ENCODE measurements at regions not wholly inside any gene's neighbourhood (a gene's known extent, or its start where the extent isn't known, plus 50 kb on each side); places are given as distances from the start of the nearest gene placed in this dataset.
"Not testable (repeated sequence)": the region's sequence is repeated elsewhere in the genome, so short reads cannot be mapped to it uniquely, and the experiment has no call there.

GRCh38 chr6:27770724-27771123, 141.5 kb downstream of the OR2B2 start:
- no peak for DNase-seq

- no peak for DNase-seq
Observed at GRCh38 chr6:27768556-27768955, 143.6 kb downstream of the OR2B2 start.

GRCh38 chr6:27767851-27768250, 144.3 kb downstream of the OR2B2 start:
- DNase-seq = no peak

GRCh38 chr6:27766405-27766804, 145.8 kb downstream of the OR2B2 start:
- DNase-seq = no peak

- no peak for DNase-seq
Observed at GRCh38 chr6:27765028-27765590, 147.1 kb downstream of the OR2B2 start.

GRCh38 chr6:27761391-27761790, 150.8 kb downstream of the OR2B2 start:
- DNase-seq = no peak

GRCh38 chr6:27760464-27760863, 151.7 kb downstream of the OR2B2 start:
- no peak for DNase-seq

- DNase-seq = no peak
Observed at GRCh38 chr6:27759930-27760329, 152.3 kb downstream of the OR2B2 start.

GRCh38 chr6:27758491-27758890, 153.7 kb downstream of the OR2B2 start:
- no peak for DNase-seq

- peak; percentile 18 for DNase-seq
Observed at GRCh38 chr6:27757307-27757706, 154.9 kb downstream of the OR2B2 start.

- no peak for DNase-seq
Observed at GRCh38 chr6:27755768-27756167, 156.4 kb downstream of the OR2B2 start.

- DNase-seq = no peak
Observed at GRCh38 chr6:27754408-27754782, 157.8 kb downstream of the OR2B2 start.

GRCh38 chr6:27753668-27754407, 158.4 kb downstream of the OR2B2 start:
- DNase-seq = peak; percentile 72

- peak; percentile 65 for DNase-seq
Observed at GRCh38 chr6:27752038-27752885, 159.9 kb downstream of the OR2B2 start.

- DNase-seq = no peak
Observed at GRCh38 chr6:27748661-27749060, 163.5 kb downstream of the OR2B2 start.

- no peak for DNase-seq
Observed at GRCh38 chr6:27747637-27748036, 164.6 kb downstream of the OR2B2 start.

- not testable (repeated sequence) for DNase-seq
Observed at GRCh38 chr6:27746860-27747259, 165.3 kb downstream of the OR2B2 start.

- DNase-seq = no peak
Observed at GRCh38 chr6:27743787-27744186, 168.4 kb downstream of the OR2B2 start.

- DNase-seq = no peak
Observed at GRCh38 chr6:27742833-27743573, 169.2 kb downstream of the OR2B2 start.

- DNase-seq = not testable (repeated sequence)
Observed at GRCh38 chr6:27739902-27740301, 172.3 kb downstream of the OR2B2 start.

- no peak for DNase-seq
Observed at GRCh38 chr6:27736686-27737085, 175.5 kb downstream of the OR2B2 start.

- no peak for DNase-seq
Observed at GRCh38 chr6:27728442-27728841, 183.8 kb downstream of the OR2B2 start.

GRCh38 chr6:27726619-27727023, 185.6 kb downstream of the OR2B2 start:
- DNase-seq = no peak
